Ishikawa (cell line): ENCODE measurements at regions not wholly inside any gene's neighbourhood (a gene's known extent, or its start where the extent isn't known, plus 50 kb on each side); places are given as distances from the start of the nearest gene placed in this dataset.

Source experiments
- CEBPB ChIP-seq: IDR thresholded peaks from 2 replicates; pipeline ENCODE4 v1.6.1; 2012
- CREB1 ChIP-seq: IDR thresholded peaks from 2 replicates; pipeline ENCODE4 v1.6.1; 2012; ENCODE audit warnings: low read depth
- EGR1 ChIP-seq: IDR thresholded peaks from 2 replicates; pipeline ENCODE4 v1.6.1; 2012
- EP300 ChIP-seq: IDR thresholded peaks from 2 replicates; pipeline ENCODE4 v1.6.1; 2012; ENCODE audit warnings: borderline replicate concordance
- FOXM1 ChIP-seq: IDR thresholded peaks from 2 replicates; pipeline ENCODE4 v1.6.1; 2012; ENCODE audit warnings: low read depth, borderline replicate concordance
- MAX ChIP-seq: IDR thresholded peaks from 2 replicates; pipeline ENCODE4 v1.6.1; 2012
- NFIC ChIP-seq: IDR thresholded peaks from 2 replicates; pipeline ENCODE4 v1.6.1; 2012
- RAD21 ChIP-seq: IDR thresholded peaks from 2 replicates; pipeline ENCODE4 v1.6.1; 2012; ENCODE audit warnings: low read depth
- REST ChIP-seq: IDR thresholded peaks from 2 replicates; pipeline ENCODE4 v1.6.1; 2012; ENCODE audit warnings: low read depth, mild to moderate bottlenecking
- TAF1 ChIP-seq: IDR thresholded peaks from 2 replicates; pipeline ENCODE4 v1.6.1; 2012; ENCODE audit warnings: low read depth, mild to moderate bottlenecking
- TCF12 ChIP-seq: IDR thresholded peaks from 2 replicates; pipeline ENCODE4 v1.6.1; 2012; ENCODE audit warnings: low read depth
- USF1 ChIP-seq: IDR thresholded peaks from 2 replicates; pipeline ENCODE4 v1.6.1; 2012
- YY1 ChIP-seq: IDR thresholded peaks from 2 replicates; pipeline ENCODE4 v1.6.1; 2012; ENCODE audit warnings: low read depth

GRCh38 chr10:128873411-128874054 lies 593.5 kb upstream of the MGMT start:
- no peak for TF ChIP-seq MAX
- no peak for TF ChIP-seq EGR1
- no peak for TF ChIP-seq EP300
- no peak for TF ChIP-seq TCF12
- no peak for TF ChIP-seq CEBPB
- no peak for TF ChIP-seq NFIC
- no peak for TF ChIP-seq RAD21
- TF ChIP-seq YY1: no peak
- TF ChIP-seq USF1: no peak
- TF ChIP-seq REST: no peak
- TF ChIP-seq CREB1: no peak
- TF ChIP-seq TAF1: no peak
- no peak for TF ChIP-seq FOXM1
